HG02852 (cell line): ENCODE measurements at regions not wholly inside any gene's neighbourhood (a gene's known extent, or its start where the extent isn't known, plus 50 kb on each side); places are given as distances from the start of the nearest gene placed in this dataset.
A peak's percentile ranks its signal among the peaks of the same experiment; 100 is the strongest.

Source experiments
- ATAC-seq: cut with Tn5 transposase; IDR thresholded peaks from one replicate; pipeline ENCODE4 v1.9.1; 2021; ENCODE audit warnings: mild to moderate bottlenecking, moderate library complexity; ENCODE audit not compliant: unreplicated experiment

DNA sequence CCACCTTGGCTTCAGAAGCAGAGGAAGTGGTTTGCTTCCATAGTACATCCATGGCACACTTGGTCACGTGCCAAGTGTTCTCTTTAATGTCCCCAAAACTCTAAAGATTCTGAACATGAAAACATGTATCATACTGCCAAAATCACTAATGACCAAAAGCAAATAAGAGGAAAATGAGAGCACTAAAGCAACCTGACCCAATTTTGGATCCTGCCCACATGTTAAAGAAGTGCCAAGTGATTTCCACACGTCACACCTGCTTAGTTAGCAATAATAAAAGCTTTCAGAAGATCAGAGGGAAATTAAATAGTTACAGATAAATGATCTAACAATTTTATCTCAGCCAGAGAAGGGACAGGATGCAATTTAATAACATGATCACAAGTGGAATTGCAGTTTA lies 1170.0 kb downstream of the XPNPEP1 start:
- ATAC-seq: no peak

DNA sequence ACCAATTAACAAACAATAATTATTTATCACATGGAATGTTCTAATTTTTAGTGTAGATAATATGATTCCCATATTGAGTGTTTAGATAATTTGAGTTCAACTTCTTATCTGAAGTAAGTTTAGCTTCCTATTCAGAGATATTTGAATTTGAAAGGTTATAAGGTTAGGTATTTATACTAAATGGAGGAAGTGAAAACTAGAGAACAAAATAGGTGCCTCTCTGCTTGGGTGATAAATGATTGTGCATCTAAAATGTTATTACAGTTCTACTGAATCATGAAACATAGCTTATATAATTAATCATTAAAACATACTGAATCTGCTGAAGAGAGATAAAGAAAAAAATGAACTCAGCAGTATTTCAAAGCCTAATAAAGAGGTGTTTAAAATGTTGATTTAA lies 1174.3 kb downstream of the XPNPEP1 start:
- peak; percentile 52 for ATAC-seq

DNA sequence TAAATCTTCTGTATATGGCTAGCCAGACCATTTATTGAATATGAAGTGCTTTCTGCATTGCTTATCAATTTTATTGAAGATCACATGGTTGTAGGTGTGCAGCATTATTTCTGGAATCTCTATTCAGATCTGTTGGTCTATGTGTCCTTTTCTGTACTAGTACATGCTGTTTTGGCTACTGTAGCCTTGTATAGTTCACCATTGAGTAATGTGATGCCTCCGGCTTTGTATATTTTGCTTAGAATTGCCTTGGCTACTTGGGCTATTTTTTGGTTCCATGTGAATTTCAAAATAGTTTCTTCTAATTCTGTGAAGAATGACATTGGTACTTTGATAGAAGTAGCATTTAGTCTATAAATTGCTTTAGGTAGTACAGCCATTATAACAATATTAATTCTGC lies 1187.2 kb downstream of the XPNPEP1 start:
- ATAC-seq: no peak

DNA sequence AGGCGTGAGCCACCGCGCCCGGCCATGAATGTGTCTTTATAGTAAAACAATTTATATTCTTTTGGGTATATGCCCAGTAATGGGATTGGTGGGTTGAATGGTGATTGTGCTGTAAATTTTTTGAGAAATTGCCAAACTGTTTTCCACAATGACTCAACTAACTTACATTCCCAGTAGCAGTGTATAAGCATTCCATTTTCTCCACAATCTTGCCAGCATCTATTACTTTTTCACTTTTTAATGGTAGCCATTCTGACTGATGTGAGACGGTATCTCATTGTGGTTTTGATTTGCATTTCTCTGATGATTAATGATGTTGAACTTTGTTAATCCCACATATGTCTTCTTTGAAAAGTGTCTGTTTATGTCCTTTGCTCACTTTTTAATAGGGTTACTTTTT lies 1187.9 kb downstream of the XPNPEP1 start:
- ATAC-seq: no peak

DNA sequence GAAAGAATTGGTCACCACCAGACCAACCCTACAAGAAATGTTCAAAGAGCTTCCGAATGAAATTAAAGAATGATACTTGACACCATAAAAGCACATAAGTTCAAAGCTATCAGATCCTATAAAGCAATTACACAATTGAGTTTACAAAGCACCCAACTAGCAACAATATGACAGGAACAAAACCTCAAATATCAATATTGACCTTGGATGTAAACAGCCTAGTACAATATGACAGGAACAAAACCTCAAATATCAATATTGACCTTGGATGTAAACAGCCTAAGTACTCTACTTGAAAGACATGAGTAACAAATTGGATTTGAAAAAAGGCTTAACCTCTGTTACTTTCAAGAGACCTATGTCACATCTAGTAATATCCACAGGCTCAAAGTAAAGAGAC lies 1201.4 kb downstream of the XPNPEP1 start:
- no peak for ATAC-seq

DNA sequence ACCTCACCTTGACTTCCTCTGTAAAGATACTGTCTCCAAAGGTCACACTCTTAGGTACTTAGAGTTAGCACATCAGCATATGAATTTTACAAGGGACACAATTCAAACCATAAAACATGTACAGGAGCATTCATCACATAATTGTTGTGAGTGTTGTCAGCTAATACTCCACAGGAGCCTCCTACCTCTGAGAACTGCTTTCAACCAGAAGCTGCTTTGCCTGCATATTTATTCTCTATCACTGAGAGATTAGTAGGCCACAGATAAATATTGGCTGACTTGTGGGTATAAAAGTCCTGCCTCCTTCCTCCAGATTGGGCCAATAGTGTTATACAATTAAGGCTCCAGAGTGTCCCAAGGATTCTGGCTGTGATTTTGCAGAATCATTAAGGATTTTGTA lies 1207.0 kb downstream of the XPNPEP1 start:
- no peak for ATAC-seq

DNA sequence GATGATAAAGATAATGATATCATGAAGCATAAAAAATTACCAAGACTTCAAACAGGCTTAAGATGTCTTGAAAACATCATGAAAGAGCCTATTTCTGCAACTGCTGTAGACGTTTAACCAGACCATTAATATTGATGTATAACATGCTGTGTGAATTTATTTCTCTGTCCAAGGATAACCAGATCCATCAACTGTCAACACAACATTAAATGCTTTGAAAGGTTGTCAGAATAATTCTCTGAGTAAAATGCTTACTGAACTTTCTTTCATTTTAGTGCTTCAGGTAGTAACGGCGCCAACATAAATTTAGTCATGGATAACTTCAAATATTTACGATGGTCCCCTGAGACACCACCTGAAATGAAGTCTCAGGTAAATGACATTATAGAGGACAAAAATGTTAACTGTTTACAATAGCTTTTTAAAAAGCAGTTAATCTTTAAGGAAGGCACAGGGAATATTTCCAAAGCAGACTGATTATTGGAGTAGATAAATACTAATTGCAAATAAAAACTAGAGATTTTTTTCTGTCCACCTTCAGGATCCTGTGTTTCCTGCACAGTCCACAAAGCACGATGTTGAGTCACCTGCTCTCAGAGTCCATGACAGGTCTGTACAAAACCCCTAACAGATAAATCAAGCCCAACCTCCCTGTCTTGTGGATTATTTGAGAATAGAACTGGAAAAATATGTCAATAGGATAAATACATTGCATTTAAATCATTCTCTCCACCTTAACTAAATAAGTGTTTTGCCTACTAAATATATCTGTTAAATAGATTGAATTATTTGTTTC lies 1213.2 kb downstream of the XPNPEP1 start:
- ATAC-seq: no peak

DNA sequence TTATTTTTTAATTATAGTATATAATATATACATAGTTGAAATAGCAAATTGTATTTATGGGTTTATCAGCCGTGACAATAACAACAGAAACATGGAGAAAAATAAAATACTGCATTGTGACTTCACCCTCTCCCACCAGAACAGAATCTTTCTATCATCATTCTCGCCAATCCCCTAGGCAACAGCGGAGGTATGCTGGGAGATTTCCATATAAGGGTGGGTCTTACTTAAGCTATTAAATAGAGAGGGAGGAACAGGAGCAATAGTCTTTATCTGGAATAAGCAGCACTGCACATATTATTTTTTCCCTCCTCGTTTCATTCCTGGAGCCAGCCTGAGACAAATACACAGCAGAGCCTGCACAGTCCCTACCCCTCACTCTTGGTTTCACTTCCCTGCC lies 1214.9 kb downstream of the XPNPEP1 start:
- ATAC-seq: no peak

DNA sequence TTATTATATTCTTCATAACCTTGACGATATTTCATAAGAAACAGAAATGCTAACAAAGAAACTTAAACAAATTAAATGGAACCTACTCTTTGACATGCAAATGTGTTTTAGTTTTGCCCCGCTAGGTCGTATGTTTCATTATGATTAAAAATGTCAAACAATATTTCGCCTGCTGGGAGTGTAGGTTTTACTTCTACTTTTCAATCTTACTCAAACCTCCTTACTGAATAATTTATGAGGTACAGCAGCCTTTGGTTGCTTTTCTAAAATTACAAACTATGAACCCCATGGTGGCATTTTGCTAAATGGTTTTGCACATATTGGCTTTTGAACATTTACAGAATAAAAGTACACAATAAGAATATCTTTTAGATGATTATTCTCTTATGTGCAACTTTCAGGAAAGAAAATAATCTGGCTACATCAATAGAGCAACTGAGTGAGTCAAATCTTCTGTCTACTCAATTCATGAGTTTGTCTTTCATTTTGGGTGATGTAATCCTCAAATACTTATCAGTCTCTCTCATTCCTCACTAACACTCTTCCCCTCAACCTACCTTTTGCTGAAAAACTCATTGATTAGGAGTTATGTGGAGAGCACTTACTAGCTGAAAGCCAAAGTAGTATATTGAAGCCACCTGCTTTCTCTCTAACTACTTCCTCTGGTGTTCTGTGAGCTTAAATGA lies 1226.4 kb downstream of the XPNPEP1 start:
- peak; percentile 95 for ATAC-seq

DNA sequence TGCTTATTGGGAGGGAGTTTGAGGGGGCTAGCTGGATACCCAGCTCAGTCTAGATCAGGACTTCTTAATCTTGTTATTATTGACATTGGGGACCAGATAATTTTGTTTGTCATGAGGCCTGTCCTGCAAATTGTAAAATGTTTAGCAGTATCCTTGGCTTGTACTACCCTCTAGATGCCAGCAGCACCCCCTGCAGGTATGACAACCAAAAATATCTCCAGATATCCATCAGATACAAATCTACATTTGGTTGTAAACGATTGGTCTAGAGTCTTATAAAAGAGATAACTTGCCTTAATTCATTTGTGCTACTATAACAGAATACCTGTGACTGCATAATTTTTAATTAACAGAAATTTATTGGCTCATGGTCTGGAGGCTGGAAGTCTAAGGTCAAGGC lies 1232.2 kb downstream of the XPNPEP1 start:
- no peak for ATAC-seq

DNA sequence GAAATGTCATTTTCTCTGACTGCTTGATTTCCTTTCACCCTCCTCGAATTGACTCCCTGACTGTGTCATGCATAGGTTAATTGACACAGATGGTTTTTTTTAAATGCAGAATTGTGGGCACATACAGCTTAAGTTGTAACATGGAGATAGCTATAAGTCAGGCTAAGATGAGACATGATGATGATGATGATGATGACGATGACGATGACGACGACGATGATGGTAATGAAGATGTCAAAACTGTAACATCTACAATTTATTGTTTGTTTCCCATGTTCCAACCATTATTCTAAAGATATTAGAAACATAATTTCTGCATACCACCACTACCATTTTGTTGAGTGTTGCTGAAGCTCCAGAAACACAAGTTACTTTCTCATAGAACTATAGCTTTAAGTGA lies 1232.8 kb downstream of the XPNPEP1 start:
- no peak for ATAC-seq

DNA sequence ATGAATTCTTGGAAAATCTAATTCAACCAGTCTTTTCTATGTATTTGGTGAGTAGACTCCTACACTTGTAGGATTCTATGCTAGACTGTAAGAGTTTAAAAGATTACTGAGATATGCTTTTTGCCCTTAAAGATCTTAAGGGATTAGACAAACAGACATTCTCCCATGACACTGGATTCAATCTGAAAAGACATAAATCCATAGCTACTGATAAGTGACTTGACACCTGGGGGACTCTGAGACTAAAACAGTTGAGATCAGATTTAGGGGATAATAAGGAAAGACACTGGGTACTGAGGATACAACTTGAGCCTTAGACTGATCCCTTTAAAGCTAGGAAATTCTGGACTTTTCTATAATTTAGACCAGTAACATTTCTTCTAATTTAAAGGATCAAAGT lies 1233.4 kb downstream of the XPNPEP1 start:
- ATAC-seq: no peak

DNA sequence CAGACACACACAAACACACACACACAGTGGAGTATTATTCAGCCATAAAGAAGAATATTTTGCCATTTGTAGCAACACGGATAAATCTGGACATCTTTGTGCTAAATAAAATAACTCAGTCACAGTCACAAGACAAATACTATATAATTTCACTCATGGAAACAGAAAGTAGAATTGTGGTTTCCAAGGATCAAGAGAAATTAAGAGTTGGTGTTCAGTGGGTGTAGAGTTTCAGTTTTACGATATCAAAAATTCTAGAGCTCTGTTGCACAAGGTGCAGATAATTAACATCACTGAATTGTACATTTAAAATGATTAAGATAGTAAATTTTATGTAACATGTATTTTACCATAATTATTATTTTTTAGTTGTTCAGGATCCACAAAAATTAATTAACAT lies 1235.0 kb downstream of the XPNPEP1 start:
- peak; percentile 50 for ATAC-seq

DNA sequence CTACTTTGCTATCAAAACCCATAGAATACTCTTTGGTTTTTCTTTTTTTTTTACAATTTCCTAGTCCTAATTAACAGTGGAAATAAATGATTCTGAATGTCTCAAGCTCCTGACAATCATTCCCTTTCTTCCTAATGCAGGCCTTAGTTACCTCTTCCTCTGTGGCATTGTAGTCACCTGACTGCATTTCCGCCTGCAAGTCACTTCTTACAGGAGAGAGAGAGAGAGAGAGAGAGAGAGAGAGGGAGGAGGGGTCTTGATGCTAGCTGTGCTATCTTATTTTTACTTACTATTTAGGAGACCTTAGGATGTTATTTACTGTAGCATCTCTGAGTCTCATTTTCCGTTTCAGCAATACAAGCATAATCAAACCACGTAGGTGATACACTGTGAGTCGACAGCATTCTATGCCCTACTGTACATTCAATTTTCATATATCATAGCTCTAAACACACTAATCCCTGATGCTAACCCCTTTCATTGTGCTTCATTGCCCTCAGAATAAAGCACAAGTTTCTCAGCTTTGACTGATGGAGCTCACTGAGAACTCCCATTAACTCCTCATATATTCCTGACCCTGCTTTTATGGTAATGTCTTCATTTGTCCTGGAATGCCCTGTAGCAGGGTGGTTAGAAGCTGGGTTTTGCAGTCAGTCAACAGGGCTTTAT lies 1237.3 kb downstream of the XPNPEP1 start:
- ATAC-seq: no peak

DNA sequence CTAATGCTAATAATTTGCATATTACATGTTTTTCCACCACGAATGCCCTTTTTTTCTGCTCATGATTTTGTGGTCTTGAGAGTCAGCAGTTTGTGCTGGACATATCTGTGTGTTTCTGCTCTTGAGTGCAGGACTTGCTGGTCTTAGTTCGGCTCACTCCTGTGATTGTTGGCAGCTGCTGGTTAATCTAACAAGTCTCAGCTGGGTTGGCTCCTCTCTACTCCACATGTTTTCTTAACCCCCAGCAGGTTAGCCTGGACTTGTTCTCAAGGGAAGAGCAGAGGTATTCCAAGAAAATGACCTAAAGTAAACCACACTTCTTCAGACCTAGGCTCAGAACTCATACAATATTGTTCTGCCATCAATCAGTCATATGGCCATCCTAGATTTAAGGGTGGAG lies 1238.9 kb downstream of the XPNPEP1 start:
- ATAC-seq: no peak

DNA sequence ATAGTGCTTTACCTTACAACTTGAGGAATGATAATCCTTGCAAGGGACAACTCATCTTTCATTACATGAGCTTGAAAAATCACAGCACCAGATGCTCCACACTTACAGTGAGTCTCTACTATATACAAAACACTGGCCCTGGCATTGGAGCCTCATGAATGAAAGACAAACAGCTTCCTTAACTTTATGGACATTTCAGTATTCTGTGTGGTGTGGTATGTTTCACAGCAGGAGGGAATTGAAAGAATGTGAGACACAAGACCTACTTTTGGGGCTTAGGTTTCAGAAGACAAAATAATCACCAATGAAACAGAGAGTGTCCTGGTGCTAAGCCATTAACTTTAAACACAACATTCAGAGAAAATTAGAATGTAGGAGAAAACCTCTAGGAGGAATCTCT lies 1249.6 kb downstream of the XPNPEP1 start:
- ATAC-seq: no peak

DNA sequence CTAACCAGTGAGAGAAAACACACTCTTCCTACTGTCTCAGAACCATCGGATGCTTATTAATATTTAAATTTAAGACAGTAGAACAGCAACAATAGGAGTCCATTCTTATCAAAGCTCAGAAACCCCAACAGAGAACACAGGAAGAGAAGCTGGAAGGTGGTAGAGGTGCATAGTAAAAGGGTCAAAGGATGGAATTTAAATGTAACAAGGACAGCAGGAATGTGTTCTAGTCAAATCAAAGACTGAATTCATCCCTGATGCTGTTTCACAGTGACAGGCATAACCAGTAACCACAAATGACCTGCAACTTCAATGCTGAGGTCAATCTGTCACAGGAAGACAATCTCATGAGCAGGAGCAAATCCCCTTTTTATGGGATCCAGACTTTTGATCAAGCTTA lies 1259.7 kb downstream of the XPNPEP1 start:
- ATAC-seq: no peak

DNA sequence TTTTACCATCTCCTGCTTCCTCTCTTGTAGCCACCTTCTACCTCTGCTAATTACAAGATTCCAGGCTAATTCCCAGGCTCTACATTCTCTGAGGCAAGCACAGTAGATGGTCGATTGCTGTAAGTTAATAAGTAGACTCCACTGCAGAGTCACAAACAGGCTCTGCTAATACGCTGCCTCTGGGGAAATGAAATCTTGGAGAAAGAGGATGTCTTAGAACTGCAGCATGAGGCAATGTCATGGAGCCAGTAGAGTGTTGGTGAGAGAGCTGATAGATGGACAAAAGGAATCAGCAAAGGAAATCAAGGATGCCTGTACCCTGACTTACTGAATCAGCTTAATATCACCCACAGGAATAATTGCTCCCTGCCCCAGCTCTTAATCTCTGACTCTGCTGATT lies 1260.3 kb downstream of the XPNPEP1 start:
- no peak for ATAC-seq

DNA sequence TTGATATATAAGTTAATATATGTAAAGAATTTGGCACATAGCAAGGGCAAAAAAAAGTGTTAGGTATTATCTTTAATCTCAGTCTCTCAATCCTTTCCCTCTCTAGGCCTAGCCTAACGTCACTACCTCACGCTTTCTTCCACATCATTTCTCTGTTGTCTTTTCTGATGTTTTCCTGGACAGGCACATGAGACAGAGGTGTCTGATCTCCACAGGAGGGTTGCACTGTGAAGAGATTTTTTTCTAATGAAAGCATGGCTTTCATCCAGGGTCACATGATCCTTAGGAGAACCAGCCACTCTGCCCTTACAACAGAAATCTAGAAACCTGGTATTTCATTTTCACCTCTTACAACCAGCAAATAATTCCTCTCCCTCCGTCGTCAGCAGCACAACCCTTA lies 1268.3 kb downstream of the XPNPEP1 start:
- ATAC-seq: no peak

DNA sequence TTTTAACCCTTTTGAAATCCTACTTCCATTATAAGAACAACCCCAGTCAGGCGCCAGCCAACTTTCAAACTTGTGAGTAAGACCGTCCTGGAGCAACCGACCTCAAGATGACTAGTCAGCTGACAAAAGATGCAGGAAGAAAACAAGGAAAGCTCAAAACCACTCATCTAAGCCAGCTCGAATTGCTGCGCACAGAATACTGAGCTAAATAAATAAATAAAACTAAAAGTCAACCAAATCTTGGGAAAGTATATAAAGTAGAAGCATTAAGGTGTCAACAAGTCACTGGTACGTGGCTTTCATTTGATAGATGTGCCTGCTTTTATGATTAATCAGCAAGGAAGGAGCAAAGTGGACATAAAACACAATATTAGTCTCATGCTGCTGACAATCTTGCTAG lies 1269.8 kb downstream of the XPNPEP1 start:
- no peak for ATAC-seq

DNA sequence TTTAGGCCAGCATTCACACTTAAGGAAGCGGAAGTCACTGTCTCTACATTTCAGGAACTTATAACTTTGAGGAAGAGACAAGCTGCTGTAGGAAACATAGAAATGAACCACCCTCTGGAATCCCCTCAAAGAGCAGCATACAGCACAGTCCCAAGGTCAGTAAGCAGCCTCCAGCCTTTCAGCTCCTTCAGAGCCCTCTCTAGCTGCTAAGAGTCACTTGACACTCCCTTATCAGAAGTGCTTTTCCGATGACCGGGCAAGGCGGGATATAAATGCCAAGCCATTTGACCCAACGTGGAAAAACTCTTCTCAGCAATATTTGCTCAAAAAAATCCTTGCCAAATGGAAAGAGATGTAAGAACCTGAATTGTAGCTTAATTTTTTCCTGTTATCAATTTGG lies 1284.3 kb downstream of the XPNPEP1 start:
- no peak for ATAC-seq

DNA sequence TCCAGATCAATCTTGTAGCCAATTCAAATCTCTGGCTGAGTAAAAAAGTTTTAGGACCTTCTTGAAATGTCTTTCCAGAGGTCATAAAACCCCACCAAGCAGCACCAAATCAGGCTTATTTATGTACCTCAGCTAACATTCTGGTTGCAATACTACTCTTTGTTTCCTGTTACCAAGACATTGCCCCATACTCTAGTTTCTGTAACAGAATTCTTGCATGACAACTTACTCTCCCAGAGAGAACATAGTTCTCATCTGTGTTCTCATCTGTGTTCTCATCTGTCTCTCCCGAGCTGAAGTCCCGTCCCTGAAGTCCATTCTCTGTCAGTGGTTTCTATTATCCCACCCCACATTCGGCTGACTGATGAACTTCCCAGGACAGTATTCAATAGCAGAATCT lies 1285.1 kb downstream of the XPNPEP1 start:
- no peak for ATAC-seq
